Lung (tissue), 11 donors: ENCODE measurements at regions not wholly inside any gene's neighbourhood (a gene's known extent, or its start where the extent isn't known, plus 50 kb on each side); places are given as distances from the start of the nearest gene placed in this dataset.

Source experiments
- ATAC-seq: fragments of 200-7000 bp; cut with Tn5 transposase; one replicate; pipeline ENCODE4 v1.9.1; 2020; ENCODE audit warnings: moderate number of reproducible peaks; ENCODE audit not compliant: insufficient read depth, low FRiP score
- DNase-seq, 3 donors: peaks; one replicate each; pipeline ENCODE4 v3.0.0-alpha.2; 2013 to 2017
- H3K27ac ChIP-seq, 2 donors: one replicate each; pipeline ENCODE4 v1.5.1; 2013; ENCODE audit warnings: mild to moderate bottlenecking in 2 of 2, moderate library complexity in 2 of 2, control low read depth in 1 of 2, inconsistent platforms in 1 of 2, low read depth in 1 of 2, low read length in 1 of 2
- H3K27me3 ChIP-seq, 3 donors: one replicate each; pipeline ENCODE4 v1.5.1; 2013; ENCODE audit warnings: low read length in 2 of 3; ENCODE audit not compliant: control insufficient read depth in 3 of 3, insufficient read depth in 3 of 3
- H3K36me3 ChIP-seq, 4 donors: one replicate each; pipeline ENCODE4 v1.5.1; 2013; ENCODE audit warnings: low read length in 4 of 4, mild to moderate bottlenecking in 1 of 4, moderate library complexity in 1 of 4; ENCODE audit not compliant: control insufficient read depth in 4 of 4, insufficient read depth in 4 of 4
- H3K4me1 ChIP-seq, 5 donors: one replicate each; pipeline ENCODE4 v1.5.1; 2013; ENCODE audit warnings: low read length in 5 of 5, mild to moderate bottlenecking in 2 of 5, moderate library complexity in 1 of 5; ENCODE audit not compliant: control insufficient read depth in 5 of 5, insufficient read depth in 5 of 5
- H3K4me3 ChIP-seq: one replicate; pipeline ENCODE4 v1.5.1; 2013; ENCODE audit warnings: mild to moderate bottlenecking, control low read depth, moderate library complexity
- H3K9ac ChIP-seq, 2 donors: one replicate each; pipeline ENCODE4 v1.5.1; 2013; ENCODE audit warnings: low read length in 2 of 2, control low read depth in 1 of 2; ENCODE audit not compliant: insufficient read depth in 1 of 2
- H3K9me3 ChIP-seq, 4 donors: one replicate each; pipeline ENCODE4 v1.5.1; 2013; ENCODE audit warnings: low read length in 3 of 4, mild to moderate bottlenecking in 1 of 4, moderate library complexity in 1 of 4; ENCODE audit not compliant: control insufficient read depth in 4 of 4, insufficient read depth in 3 of 4
- WGBS, 2 donors: extraction: QIAGEN DNeasy Blood & Tissue Kit; methylation state at CpG; one replicate each; pipeline ENCODE4 v1.1.7; 2013; 5-methylcytosine and 5-hydroxymethylcytosine counted together
- TF ChIP-seq, protein P1 (sequence below): IDR thresholded peaks from 2 replicates; pipeline ENCODE4 v1.5.1; 2012; ENCODE audit warnings: mild to moderate bottlenecking; ENCODE audit errors: control extremely low read depth, extremely low read depth
- donor health status: control.
- donor health status: control.
- donor health status: Bipolar disorder and iron deficiency.
- donor health status: healthy.
- donor health status: DM: yes; HTN: yes; CAD: no.

DNA sequence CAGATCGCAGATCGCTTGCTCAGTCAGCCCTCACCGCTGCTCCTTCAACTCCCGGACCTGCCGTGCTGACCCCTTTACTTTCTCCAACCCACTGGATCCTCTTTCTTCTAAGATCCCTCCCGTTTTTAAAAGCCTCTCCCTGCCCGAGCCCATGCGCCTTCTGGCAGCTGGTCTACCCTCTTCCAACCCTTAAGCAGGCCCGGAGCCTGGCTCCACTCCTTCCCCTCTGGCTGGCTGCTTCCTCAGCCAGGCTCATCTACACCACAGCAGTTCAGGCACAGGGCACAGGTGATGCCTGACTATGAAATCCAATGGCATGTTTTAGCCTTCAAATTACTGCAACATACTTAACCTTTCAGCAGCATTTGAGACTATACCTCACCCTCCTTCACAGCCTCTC lies 63.8 kb upstream of the PABPC3 start:
- Histone ChIP-seq H3K27me3 (peaks cover 0 to 6% (median 2%) of the 10 kb centered on the region in 3 donors), H3K36me3 (no peaks in the 10 kb centered on the region), H3K27ac (no peak overlapping the region), H3K9me3 (no peaks in the 10 kb centered on the region), H3K4me3 (no peak overlapping the region), H3K9ac (no peak overlapping the region), H3K4me1 (no peaks in the 10 kb centered on the region)
- no peak for ATAC-seq
- TF ChIP-seq, protein P1, sequence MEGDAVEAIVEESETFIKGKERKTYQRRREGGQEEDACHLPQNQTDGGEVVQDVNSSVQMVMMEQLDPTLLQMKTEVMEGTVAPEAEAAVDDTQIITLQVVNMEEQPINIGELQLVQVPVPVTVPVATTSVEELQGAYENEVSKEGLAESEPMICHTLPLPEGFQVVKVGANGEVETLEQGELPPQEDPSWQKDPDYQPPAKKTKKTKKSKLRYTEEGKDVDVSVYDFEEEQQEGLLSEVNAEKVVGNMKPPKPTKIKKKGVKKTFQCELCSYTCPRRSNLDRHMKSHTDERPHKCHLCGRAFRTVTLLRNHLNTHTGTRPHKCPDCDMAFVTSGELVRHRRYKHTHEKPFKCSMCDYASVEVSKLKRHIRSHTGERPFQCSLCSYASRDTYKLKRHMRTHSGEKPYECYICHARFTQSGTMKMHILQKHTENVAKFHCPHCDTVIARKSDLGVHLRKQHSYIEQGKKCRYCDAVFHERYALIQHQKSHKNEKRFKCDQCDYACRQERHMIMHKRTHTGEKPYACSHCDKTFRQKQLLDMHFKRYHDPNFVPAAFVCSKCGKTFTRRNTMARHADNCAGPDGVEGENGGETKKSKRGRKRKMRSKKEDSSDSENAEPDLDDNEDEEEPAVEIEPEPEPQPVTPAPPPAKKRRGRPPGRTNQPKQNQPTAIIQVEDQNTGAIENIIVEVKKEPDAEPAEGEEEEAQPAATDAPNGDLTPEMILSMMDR: no peak
- 77 to 84% methylated on average over 9 of the region's 9 CpGs for WGBS, 2 donors
- no peak for DNase-seq

DNA sequence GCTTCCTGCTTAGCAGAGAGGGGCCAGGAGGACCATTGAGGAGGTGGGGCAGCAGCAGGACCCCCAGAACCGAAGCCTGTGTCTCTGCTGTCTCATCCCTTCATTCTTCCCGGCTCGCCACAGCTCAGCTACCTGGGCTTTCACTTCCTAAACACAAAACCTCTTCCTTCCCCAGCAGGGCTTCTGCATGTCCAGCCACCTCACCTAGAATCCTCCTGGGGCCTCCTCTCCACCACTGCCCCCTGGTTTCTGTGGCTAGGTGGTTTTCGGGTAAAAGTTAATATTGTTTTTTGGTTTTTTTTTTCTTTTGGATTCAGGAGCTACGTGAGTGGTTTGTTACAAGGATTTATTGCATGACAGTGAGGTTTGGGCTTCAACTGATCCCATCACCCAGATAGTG lies 61.8 kb upstream of the PABPC3 start:
- no peak overlapping the region for H3K27ac ChIP-seq
- WGBS, 2 donors: 63 to 76% methylated on average over 5 of the region's 5 CpGs
- H3K27me3 ChIP-seq: peaks cover 0 to 6% (median 4%) of the 10 kb centered on the region in 3 donors
- DNase-seq (no peak), ATAC-seq (no peak)
- no peak overlapping the region for H3K4me3 ChIP-seq
- H3K4me1 ChIP-seq: no peaks in the 10 kb centered on the region
- H3K9ac ChIP-seq: no peak overlapping the region
- no peaks in the 10 kb centered on the region for H3K9me3 ChIP-seq
- H3K36me3 ChIP-seq: no peaks in the 10 kb centered on the region
- TF ChIP-seq, protein P1: no peak

DNA sequence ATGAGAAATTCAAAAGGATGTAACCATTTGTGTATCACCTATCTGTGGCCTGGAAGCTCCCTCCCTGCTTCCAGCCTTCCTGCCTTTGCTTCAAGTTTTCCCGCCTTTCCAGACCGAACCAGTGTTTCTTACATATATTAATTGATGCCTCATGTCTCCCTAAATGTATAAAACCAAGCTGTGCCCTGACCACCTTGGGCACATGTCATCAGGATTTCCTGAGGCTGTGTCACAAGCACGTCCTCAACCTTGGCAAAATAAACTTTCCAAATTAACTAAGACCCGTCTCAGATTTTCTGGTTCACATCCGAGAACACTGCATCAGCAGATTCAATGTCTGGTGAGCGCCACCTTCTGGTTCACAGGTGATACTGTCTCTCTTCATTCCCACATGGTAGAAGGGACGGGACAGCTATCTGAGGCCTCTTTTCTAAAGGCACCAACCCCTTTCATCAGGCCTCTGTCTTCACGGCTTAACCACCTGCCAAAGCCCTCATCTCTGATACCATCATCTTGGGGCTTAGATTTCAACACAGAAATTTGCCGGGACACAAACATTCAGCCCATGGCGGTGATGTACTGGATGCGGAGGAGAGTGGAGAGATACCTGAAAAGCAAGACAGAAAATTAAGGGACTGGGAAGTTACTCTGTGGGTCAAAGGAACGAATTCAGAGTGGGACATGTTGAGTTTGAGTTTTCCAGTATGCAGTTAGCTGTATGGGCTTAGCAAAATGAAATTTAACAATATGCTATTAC lies 58.7 kb upstream of the PABPC3 start:
- Histone ChIP-seq H3K4me3 (no peak overlapping the region), H3K27me3 (peaks cover 0 to 2% (median 0%) of the 10 kb centered on the region in 3 donors), H3K9me3 (no peaks in the 10 kb centered on the region), H3K4me1 (no peaks in the 10 kb centered on the region), H3K9ac (no peak overlapping the region), H3K27ac (no peak overlapping the region), H3K36me3 (no peaks in the 10 kb centered on the region)
- 34 to 35% methylated on average over 12 of the region's 12 CpGs for WGBS, 2 donors
- peak; percentile 51 to 76 (median 62) for DNase-seq
- TF ChIP-seq, protein P1: peak; percentile 39
- ATAC-seq: peak; percentile 53
